ENCODE measurements at regions not wholly inside any gene's neighbourhood (a gene's known extent, or its start where the extent isn't known, plus 50 kb on each side); places are given as distances from the start of the nearest gene placed in this dataset.

DNA sequence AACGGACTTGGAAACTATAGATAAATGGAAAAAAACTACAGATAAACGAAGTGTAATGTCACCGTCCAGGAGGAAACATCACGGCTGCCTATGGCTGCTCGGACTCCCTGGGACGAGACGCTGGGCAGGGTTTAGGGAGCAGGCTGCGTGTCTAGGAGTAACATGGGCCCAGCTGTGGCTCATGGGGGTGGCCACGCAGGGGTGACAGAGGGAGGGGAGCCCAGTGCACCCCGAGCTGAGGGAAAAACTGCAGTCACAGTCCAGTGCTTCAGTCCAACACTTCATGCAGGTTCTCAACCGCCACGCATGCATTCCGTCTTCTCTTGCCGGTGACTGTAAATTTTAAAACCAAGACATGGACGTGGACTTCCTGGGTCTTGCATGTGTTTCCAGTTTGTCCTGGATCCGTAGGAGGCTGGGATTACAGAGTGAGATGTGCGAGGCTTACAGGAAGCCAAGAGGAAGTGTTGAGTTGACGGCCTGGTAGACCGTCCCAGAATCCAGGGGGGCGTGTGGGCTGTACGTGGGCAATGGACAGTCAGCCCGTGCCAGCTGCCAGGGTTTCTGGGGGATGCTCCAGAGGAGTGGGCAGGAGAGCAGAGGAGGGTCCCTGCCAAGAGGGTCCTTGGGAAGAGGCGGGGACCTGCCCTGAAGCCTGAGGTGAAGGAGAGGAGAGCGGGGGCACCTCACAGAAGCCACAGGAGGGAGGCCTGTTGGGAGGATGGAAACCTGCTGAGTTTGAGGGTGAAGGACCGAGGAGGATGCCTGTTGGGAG, 691.4 kb downstream of the BRD1 start:
- in situ Hi-C loops (cut with HindIII; ENCODE audit: low pct_unique_long_range_greater_than_20kb, low sequenced_read_pairs), result no loop called here
- ATAC-seq, result no peak
- Histone ChIP-seq H3K4me1 (ENCODE audit: control insufficient read depth, insufficient read depth, low read length) (no peaks in the 10 kb centered on the region), H3K27ac (ENCODE audit: low read length) (no peak overlapping the region), H3K27me3 (ENCODE audit: control insufficient read depth, insufficient read depth, low read length) (no peaks in the 10 kb centered on the region; the same call in 1 of the 2 replicates), H3K9me3 (ENCODE audit: control insufficient read depth, insufficient read depth, low read depth, low read length) (no peaks in the 10 kb centered on the region), H3K36me3 (ENCODE audit: control insufficient read depth, insufficient read depth, low read length) (no peaks in the 10 kb centered on the region), H3K4me3 (ENCODE audit: low read depth in 2 of 2, low read length in 2 of 2) (no peak overlapping the region)
- intact Hi-C loops (cut with micrococcal nuclease; ENCODE audit: unreplicated experiment), result no loop called here
- CTCF ChIA-PET, result no interaction called here
- POLR2A ChIA-PET, result no interaction called here
- DNase-seq (ENCODE audit: low read depth, low spot score), result no peak
- BruUV-seq (replicated peaks), result no TSS peak
- TF ChIP-seq CTCF (IDR thresholded peaks at IDR 0.05) (no peak), SIN3A (IDR thresholded peaks at IDR 0.05; ENCODE audit: borderline replicate concordance, insufficient read depth, low read depth, low read length) (no peak)
- TF ChIP-seq, protein P1, sequence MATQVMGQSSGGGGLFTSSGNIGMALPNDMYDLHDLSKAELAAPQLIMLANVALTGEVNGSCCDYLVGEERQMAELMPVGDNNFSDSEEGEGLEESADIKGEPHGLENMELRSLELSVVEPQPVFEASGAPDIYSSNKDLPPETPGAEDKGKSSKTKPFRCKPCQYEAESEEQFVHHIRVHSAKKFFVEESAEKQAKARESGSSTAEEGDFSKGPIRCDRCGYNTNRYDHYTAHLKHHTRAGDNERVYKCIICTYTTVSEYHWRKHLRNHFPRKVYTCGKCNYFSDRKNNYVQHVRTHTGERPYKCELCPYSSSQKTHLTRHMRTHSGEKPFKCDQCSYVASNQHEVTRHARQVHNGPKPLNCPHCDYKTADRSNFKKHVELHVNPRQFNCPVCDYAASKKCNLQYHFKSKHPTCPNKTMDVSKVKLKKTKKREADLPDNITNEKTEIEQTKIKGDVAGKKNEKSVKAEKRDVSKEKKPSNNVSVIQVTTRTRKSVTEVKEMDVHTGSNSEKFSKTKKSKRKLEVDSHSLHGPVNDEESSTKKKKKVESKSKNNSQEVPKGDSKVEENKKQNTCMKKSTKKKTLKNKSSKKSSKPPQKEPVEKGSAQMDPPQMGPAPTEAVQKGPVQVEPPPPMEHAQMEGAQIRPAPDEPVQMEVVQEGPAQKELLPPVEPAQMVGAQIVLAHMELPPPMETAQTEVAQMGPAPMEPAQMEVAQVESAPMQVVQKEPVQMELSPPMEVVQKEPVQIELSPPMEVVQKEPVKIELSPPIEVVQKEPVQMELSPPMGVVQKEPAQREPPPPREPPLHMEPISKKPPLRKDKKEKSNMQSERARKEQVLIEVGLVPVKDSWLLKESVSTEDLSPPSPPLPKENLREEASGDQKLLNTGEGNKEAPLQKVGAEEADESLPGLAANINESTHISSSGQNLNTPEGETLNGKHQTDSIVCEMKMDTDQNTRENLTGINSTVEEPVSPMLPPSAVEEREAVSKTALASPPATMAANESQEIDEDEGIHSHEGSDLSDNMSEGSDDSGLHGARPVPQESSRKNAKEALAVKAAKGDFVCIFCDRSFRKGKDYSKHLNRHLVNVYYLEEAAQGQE (IDR thresholded peaks at IDR 0.05; ENCODE audit: insufficient read depth in 1 of 2, low read depth in 2 of 2, low read length in 1 of 2), result no peak

- POLR2A ChIA-PET, result no interaction called here
- no TSS peak for BruUV-seq (replicated peaks)
- no peak for DNase-seq (ENCODE audit: low read depth, low spot score)
- TF ChIP-seq, protein P1 (IDR thresholded peaks at IDR 0.05; ENCODE audit: insufficient read depth in 1 of 2, low read depth in 2 of 2, low read length in 1 of 2), result no peak
- TF ChIP-seq POLR2AphosphoS5 (IDR thresholded peaks at IDR 0.05; ENCODE audit: low read depth, low read length), result no peak
- TF ChIP-seq CTCF (IDR thresholded peaks at IDR 0.05), result no peak
- no peak for TF ChIP-seq SIN3A (IDR thresholded peaks at IDR 0.05; ENCODE audit: borderline replicate concordance, insufficient read depth, low read depth, low read length)
- no peak for TF ChIP-seq TCF7L2 (IDR thresholded peaks at IDR 0.05; ENCODE audit: low read depth, low read length)
- no peaks in the 10 kb centered on the region; the same call in none of the 2 replicates for H3K27me3 ChIP-seq (ENCODE audit: control insufficient read depth, insufficient read depth, low read length)
- no peak for ATAC-seq
- H3K9me3 ChIP-seq (ENCODE audit: control insufficient read depth, insufficient read depth, low read depth, low read length), result no peaks in the 10 kb centered on the region
- CTCF ChIA-PET, result no interaction called here
- H3K4me3 ChIP-seq (ENCODE audit: low read depth in 2 of 2, low read length in 2 of 2), result no peak overlapping the region
- no peaks in the 10 kb centered on the region for H3K4me1 ChIP-seq (ENCODE audit: control insufficient read depth, insufficient read depth, low read length)
- intact Hi-C loops (cut with micrococcal nuclease; ENCODE audit: unreplicated experiment), result no loop called here
- H3K36me3 ChIP-seq (ENCODE audit: control insufficient read depth, insufficient read depth, low read length), result no peaks in the 10 kb centered on the region
- H3K27ac ChIP-seq (ENCODE audit: low read length), result no peak overlapping the region
- in situ Hi-C loops (cut with HindIII; ENCODE audit: low pct_unique_long_range_greater_than_20kb, low sequenced_read_pairs), result no loop called here
Observed at GRCh38 chr22:49134076-49134475, 693.6 kb downstream of the BRD1 start.

Measured in Panc1 (cell line).